C4-2B (cell line): ENCODE measurements at regions not wholly inside any gene's neighbourhood (a gene's known extent, or its start where the extent isn't known, plus 50 kb on each side); places are given as distances from the start of the nearest gene placed in this dataset.

Experiments
- CTCF ChIP-seq: fragments of 450-650 bp; conservative IDR thresholded peaks from 2 replicates; pipeline ENCODE4 v1.5.1; 2017; ENCODE audit warnings: mild to moderate bottlenecking
- ZFX ChIP-seq: fragments of 450-650 bp; IDR thresholded peaks from 2 replicates; pipeline ENCODE4 v1.6.1; 2017

- TF ChIP-seq CTCF = no peak
- TF ChIP-seq ZFX = no peak
Observed at GRCh38 chr1:55463814-55464475, 248.8 kb upstream of the USP24 start.
